HL-60 (cell line): ENCODE measurements at regions not wholly inside any gene's neighbourhood (a gene's known extent, or its start where the extent isn't known, plus 50 kb on each side); places are given as distances from the start of the nearest gene placed in this dataset.

Experiments
- CTCF ChIP-seq: IDR thresholded peaks from one replicate; pipeline ENCODE4 v1.5.1; 2011; ENCODE audit warnings: low read length, control low read depth, inconsistent platforms; ENCODE audit not compliant: insufficient read depth
- POLR2AphosphoS5 ChIP-seq: IDR thresholded peaks from 2 replicates; pipeline ENCODE4 v1.6.1; 2012; ENCODE audit warnings: low read depth

- TF ChIP-seq POLR2AphosphoS5 (no peak), CTCF (no peak)
These were observed 61.0 kb upstream of the CSF1 start for GRCh38 chr1:109849655-109850054.
